A204.1 (cell line): ENCODE measurements at regions not wholly inside any gene's neighbourhood (a gene's known extent, or its start where the extent isn't known, plus 50 kb on each side); places are given as distances from the start of the nearest gene placed in this dataset.

ENCODE experiments used
- FAIRE-seq: peaks from 2 replicates; lab custom pipeline; 2012; peaks lifted over from hg19 to GRCh38; lab: Jason Lieb, UNC

DNA sequence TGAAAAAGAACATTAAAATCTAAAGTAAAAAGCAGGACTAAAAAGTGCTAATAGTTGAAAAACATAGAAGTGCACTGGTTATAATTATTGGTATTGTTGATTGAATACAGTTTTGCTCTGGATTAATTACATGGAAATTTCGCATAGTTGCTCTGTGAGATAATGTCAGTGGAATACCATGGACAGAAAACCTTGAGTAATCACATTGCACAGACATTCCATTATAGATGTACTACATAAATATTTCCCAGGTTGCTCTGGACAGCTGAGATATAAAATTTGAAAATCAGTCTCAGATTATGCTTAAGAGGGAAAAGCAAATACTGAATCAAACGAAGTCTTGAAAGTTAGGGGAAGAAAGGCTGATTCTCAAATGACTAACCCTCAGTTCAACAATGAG, 439.3 kb upstream of the FLRT2 start:
- no peak for FAIRE-seq

DNA sequence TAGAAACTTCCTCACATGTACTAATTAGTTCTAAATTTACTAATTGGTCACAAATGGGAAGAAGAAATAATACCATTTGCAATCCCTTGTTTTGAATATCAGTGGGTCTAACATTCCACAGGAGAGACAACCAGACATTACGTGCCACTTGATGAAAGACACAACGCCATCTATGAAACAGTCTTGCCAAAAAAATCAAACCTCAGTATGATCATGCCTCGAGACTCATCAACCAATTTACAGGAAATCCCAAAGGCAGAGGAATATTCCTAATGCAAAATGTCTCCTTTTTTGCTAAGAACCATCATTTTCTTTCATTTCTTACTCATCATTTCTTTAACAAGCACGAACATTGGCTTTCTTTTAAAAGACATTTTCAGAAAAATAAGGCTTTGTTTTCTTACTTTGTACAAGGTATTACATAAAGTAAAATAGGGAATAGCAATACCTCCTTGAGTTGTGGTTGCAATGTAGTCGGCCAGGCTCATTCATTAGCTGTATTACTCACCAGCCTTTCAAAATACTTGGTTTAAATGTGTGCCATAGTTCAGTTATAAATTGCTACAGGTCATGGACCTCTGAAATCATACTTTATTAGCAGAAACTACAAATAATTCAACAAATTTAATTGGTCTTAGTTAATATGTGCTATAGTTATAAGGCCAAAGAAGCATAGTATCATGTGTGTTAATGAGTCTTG, 436.2 kb upstream of the FLRT2 start:
- FAIRE-seq: no peak

DNA sequence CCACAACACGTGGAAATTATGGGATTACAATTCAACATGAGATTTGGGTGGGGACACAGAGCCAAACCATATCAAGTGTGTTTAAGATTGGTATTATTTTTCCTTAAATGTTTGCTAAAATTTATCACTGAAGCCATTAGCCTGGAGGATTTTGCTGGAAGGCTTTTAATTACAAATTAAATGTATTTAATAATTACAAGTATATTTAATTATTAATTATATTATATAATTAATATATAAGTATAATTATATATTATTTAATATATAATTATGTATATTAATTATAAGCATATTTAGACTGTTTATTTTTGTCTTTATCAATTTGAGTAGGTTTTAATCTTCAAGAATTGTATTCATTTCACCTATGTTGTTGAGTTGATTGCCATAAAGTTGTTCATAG, 427.4 kb upstream of the FLRT2 start:
- peak; percentile 92 for FAIRE-seq

DNA sequence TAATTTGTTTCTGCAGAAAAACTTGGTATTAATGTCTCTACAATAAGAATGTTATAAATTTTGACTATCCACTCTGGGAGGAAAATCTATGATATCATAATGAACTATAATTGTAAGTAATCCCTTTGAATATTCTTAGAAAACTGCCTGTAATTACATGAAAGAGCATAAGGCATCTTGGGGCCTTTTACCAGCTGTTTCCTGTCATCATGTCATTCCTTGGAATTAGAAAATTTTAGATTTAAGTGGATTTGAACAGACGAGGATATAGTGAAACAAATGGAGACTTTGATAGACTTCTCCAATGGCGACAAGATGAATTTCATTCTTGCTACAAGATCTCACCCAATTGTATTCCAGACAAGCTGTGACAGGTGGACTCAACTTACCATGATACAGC, 423.4 kb upstream of the FLRT2 start:
- no peak for FAIRE-seq

DNA sequence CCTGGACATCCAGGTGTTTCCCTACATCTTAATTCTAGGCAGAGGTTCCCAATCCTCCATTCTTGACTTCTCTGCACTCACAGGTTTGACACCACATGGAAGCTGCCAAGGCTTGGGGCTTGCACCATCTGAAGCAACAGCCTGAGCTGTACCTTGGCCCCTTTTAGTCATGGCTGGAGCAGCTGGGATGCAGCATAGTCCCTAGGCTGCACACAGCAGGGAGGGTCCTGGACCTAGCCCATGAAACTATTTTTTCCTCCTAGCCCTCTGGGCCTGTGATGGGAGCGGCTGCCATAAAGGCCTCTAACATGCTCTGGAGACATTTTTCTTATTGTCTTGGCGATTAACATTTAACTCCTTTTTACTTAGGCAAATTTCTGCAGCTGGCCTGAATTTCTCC, 417.2 kb upstream of the FLRT2 start:
- FAIRE-seq: no peak

DNA sequence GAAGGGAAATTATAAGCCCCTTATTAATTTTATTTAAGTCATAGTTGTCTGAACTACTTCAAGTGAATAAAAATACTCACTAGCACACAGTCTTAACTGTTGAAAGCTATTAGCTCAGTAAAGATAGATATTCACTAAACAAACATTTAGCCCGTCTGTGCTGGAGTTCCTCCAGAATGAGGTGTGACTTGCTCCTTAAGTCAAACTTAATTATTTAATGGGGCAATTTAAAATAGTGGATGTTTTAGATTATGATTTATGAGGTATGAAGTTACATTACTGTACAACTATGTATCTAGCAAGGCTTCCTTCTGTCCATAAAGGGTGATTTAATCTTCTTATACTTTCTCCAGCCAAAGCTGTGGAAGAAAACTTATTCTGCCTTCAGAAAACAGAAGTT, 414.0 kb upstream of the FLRT2 start:
- FAIRE-seq: no peak

DNA sequence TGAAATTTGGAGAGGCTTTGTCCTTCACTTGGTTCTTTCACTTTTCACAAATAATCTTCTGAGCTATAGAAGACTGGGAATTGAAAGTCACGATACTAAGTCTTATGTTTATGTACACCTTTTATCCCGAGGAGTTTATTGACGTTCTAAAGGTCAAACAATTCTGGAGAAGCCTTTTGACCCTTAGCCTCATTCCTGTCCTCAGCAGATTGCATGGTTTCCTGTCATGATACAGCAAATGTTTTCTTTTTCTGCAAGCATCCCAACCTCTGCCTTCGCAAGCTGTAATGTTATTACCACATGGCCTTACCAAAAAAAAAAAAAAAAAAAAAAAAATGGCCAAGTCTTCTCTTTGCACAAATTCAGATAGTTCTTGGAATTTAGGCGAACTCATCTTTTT, 411.7 kb upstream of the FLRT2 start:
- FAIRE-seq: no peak

DNA sequence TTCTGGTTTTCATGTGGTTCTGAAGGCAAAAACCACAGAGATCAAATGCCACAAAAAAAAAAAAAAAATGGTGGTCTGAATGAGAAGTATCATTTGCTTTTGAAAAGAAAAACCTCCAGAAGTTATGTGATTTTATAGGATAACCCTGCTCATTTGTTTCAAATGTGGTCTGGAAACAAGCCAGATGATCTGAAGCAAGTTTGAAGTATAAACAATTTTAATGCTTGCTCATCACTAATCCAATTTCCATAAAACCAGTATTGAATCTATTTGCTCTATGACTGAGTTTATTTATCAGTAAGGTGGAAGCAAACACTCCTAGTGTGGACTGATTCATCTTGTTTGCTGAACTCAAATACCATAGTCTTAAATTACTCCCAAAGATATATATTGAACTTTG, 407.3 kb upstream of the FLRT2 start:
- no peak for FAIRE-seq

DNA sequence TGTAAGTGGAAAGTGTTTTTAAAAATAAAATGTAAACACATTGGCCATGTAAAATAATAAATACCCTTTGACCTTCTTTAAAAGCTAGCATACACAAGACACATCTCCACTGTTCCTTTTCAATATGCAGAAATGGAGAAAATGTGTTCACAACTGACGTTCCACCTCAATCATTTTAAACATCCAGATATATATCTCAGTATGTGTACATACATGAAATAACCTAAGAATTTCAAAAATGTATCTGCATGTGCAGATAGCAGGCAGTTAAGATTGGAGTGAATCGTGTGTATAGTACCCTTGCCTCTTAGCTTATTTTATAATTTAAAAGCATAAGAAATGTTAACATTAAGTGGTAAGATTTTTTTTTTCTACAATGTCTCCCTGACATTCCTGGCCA, 406.2 kb upstream of the FLRT2 start:
- FAIRE-seq: no peak

DNA sequence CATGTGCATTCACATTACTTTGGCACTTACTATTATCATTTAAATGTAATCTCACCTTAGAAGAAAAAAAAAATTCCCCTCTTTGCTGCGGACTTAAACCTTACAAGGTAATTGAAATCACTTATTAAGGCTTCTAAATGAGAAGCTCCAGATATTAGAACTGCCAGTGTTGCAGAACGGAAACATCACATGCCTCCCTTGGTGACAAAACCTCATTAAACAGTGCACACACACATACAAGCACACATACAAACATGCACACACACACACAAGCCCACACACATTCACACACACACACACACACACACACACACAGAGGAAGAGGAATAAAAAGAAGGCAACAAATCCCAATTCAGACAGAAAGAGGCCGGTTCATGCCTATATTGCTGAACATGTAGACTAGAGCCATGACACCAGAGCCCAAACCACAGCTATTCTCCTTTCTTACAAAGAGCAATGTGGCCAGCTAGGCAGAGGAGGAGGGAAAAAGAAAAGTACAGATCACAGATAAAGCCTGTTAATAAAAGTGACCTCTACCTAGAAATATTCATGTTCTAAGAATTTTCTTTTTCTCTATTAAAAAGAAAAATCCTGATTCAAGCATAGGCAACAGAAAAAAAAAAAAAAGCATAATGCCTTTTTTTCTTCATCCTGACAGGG, 405.2 kb upstream of the FLRT2 start:
- no peak for FAIRE-seq

DNA sequence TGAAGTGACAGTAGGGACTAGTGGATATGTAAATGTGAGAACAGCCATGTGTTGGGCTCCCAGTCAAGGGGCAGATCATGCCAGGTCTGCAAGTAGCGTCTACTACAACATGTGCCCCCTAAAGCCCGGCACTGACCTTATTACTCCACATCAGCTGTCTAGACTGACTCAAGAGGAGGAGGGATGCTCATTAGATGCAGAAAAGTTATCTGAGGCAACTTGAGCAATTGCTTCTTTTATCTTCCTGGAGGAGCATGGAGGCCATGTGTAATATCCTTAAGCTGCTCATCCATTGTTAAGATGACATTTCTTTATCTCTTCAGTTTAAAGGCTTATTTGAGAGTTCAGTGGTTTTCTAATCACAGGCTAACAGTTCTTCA, 404.7 kb upstream of the FLRT2 start:
- no peak for FAIRE-seq

DNA sequence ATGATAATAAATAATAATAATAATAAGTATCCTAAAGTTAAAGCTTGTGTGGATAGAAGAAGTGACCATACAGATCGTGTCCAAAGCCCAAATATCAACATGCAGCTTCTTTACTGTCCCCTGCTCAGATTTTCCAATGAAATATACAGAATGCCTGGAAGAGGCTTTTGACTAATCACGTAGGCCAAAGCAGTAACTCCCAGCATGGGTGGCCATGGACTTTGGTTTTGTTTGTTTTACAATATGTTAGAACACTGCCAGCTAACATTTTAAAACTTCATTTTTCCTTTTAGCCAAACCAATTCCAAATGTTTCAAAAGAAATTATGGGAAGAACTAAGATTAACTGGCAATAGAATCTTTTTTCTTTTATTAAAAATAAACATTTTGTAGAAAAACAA, 400.0 kb upstream of the FLRT2 start:
- FAIRE-seq: no peak

DNA sequence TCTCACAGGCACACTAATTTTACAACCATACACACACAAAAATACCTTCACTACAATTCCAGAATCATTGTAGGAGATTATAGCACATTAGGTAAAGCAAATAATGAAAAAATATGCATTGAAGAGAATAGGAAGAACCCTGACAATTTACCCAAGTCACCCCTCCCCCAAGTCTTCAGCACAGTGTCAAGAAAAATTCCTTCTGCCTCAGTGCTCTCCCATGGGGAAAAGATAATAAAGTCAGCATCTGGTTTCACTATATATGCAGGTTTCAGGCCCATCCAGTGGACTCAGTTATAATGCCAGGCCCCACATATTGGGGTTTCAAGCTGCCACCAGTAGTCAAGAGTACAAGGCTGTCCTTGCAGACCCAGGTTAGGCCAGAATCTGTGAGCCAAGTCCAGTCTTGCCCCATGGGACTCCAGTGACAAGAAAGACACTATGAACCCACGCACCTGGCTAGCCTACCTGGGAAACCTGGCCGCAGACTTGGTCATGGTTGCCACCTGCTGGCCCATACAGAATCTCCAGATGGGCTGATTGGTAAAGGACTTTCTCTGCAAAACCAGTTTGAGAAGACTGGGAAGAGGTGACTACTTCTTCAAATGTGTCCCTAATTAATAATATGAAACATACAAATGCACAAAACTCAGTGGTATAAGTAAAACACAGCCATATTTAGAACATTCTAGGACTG, 398.6 kb upstream of the FLRT2 start:
- FAIRE-seq: no peak

DNA sequence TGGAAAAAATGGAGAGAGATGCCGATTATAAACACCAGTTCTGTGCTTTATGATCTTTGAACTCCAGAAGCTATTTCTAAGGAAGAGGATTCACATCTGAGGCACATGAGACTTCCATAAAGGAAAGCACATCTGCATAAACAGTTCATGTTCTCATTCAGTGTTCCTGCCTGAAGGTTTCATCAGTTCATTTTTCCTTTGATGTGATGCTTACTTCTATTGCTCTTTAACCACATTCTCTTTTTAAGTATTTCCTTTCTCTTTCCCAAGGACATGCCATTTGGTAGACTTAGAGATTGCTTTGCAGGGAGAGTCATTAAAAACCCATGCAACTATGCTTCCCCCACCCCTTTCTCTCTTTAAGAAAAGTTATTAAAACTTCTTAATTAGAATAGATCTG, 387.0 kb upstream of the FLRT2 start:
- FAIRE-seq: no peak

DNA sequence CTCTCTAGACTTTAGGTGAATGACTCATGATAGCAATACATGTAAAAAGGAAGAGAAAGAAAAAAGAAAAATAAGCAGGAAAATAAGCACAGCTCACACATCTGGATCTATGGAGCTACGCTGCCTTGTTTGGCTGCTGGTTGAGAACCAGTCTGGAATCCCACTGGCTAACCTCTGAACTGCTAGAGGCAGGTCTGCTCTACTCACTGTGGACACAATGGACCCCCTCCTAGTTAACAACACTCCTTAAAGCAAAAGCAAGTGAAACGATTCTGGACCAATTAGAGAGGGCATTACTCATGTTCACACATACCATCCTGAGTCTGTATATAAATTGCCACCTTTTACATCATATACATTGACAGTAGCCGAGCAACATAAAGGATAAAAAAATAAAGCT, 383.2 kb upstream of the FLRT2 start:
- FAIRE-seq: no peak

DNA sequence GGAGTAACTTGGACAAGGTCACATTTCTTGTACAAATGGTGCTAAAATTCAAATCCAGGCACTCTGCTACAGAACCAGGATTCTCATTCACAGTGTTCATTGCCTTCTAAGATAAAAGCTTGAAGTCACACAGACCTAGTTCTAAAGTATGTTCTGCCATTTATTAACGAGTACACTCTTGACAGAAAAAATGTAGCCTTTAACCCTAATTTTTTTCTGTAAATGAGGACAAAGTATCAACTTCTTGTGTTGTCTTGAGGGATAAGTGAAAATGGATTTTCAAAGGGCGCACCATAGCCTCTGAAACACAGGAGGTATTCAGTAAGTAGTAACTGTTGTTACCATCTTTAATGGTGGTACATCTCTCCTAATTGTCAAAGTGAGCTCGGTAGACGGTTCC, 379.8 kb upstream of the FLRT2 start:
- FAIRE-seq: no peak

DNA sequence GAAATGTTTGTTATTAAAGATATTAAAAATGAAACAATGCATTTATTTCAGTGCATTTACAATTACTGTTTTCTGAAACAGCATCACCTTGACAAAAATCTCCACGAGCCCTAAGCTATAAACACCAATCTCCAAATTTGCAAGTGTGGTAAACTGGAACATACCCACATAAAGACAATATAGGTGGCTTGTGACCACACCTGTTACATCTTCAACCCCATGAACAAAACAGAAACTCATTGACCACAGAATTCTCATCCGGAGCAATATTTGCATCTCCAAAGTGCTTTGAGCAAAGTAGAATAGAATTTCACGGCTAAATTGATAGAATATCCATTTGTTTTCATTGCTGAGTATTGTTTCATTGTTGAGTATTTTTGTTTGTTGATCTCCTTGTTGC, 375.2 kb upstream of the FLRT2 start:
- FAIRE-seq: no peak

DNA sequence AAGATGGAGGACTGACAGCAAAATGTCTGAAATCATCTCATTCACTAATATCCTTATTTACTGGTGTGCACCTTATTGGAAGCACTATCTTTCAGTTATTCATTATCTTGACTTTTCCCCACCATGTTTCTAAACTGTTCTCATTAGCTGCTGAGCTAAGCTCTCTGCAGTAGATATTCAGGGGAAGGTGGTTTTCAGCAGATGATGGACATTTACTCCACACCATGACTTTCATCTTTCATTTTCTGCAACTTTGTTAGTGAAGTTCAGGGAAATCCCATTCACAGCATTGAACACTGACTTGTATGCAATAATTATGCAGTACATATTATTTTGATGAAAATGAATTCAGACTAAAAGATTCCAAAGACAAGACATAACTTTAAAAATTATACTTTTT, 373.6 kb upstream of the FLRT2 start:
- no peak for FAIRE-seq

DNA sequence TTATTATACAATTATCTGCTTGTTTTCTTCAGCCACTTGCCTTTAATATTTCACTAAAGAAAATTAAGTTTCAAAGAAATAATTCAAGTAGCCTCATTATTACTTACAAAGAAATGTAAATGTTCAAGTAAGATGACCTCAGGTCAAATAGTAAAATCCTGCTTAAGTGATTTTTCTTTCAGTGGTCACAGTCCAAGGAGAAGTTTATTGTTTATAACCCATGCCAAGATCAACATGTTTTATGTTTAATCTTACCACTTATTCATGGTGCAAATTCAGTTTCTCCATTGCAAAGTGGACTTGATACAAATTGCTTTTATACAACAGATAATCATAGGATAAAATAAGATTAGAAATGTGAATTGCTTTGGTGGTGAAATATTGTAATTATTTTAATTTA, 370.2 kb upstream of the FLRT2 start:
- no peak for FAIRE-seq

DNA sequence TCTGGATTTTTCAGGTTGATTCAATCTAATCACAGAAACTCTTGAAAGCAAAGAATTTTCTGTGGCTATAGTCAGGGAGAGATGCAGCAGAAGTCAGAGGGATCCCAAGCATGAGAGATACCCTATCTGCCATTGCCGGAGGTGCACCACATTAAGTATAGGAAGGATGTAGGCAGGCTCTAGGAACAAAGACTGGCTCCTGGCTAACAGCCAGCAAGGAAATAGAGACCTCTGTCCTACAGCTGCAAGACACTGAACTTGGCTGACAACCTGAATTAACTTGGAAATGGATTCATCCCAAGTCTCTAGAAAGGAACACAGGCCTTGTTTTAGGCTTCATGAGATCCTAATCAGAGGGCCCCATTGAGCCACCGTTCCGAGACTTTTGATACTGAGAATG, 364.9 kb upstream of the FLRT2 start:
- FAIRE-seq: no peak

DNA sequence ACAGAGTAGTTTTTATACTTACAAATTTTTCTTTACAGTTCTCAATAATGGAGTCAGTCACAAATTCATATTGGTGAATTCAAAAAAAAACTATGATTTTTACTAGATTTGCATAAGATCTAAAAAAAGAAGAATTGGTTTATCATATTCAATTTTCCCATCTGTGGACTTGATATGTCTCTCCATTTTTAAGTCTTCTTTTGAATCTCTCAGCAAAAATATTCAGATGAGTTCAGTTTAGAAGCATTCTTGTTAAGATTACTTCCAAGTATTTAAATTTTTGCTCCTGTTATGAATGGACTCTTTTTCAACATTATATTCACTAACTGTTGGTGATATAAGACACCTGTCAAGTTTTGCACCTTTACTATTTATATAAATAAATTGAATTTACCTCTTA, 360.6 kb upstream of the FLRT2 start:
- FAIRE-seq: no peak

DNA sequence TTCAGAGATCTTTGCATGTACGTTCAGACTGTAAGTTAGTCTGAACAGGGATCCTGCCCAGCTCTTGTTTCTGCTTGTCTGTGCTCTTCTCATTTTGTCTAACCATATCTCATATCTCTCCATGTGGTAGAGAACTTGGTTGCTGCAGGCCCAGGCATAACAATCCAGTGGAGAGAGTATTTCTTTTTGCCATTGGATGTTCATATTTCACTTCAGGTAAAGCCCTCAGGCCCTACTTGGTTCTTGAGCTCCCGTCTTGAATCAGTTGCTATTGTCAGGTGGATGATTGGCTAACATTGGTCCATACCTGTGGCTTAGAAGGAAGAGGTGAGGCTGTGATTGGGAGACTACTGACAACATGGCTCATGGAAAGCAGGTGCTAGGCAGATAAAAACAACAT, 357.7 kb upstream of the FLRT2 start:
- FAIRE-seq: no peak

DNA sequence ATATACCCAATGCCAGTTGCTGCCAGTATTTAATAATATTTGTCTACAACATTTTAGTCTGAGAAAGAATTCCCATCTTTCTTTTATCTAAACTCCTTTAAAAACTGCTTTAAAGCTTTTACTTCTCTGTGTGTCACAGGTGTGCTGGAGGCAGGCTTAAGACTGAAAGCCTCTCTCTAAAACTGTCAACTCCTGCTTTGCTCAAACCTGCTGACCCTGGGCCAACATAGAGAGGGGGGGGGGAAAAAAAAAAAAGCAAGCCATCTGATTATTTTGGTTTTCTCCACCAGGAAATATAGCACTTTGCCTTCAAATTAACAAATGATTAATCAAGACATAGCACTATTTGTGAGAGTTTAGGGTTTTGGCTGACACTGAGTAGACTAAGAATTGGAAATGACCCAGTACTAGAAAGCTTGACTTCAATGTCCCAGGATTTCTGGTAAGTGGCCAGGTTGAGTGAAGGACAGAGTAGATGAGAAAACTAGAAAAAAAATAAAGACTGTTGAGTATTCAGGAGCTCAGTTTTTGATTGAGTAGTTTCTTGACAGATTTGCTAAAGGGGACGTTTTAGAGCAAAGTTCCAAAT, 357.0 kb upstream of the FLRT2 start:
- FAIRE-seq: no peak

DNA sequence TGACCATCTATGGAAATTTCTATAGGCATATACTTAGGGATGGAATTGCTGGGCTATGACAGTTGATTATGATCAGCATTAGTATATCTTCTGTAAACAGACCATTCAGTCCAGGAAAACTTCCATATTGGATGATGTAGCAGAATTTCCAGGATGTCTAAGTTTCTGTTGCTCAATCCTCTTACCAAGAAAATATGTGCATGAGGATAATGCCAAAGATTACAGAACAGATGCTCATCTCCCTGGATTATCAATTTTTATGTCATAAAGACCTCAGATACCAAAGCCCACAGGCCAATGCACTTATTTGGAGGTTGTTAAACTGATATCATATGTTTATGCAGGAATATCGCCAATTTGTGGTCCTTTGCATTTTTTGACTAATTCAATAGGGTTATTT, 354.4 kb upstream of the FLRT2 start:
- FAIRE-seq: no peak
